H9 (cell line): ENCODE measurements at regions not wholly inside any gene's neighbourhood (a gene's known extent, or its start where the extent isn't known, plus 50 kb on each side); places are given as distances from the start of the nearest gene placed in this dataset.

Source experiments
- DNase-seq: peaks from one replicate; pipeline ENCODE4 v3.0.0-alpha.2; 2017
- H2AFZ ChIP-seq: one replicate; pipeline ENCODE4 v1.6.1; 2013; ENCODE audit warnings: mild to moderate bottlenecking, low read length, control low read depth, moderate library complexity
- H2AK5ac ChIP-seq: 2 replicates; pipeline ENCODE4 v1.6.1; 2013; ENCODE audit warnings: low read length, control low read depth, mixed read lengths; ENCODE audit not compliant: insufficient read length
- H2BK120ac ChIP-seq: one replicate; pipeline ENCODE4 v1.6.1; 2013; ENCODE audit warnings: low read depth, mild to moderate bottlenecking, low read length, control low read depth, inconsistent platforms; ENCODE audit not compliant: poor library complexity, severe bottlenecking
- H2BK12ac ChIP-seq: 2 replicates; pipeline ENCODE4 v1.6.1; 2013; ENCODE audit warnings: low read length, control low read depth, mixed read lengths, low read depth; ENCODE audit not compliant: insufficient read length
- H2BK15ac ChIP-seq: 2 replicates; pipeline ENCODE4 v1.6.1; 2013; ENCODE audit warnings: low read depth, low read length, control low read depth
- H2BK20ac ChIP-seq: one replicate; pipeline ENCODE4 v1.6.1; 2013; ENCODE audit warnings: low read depth, mild to moderate bottlenecking, low read length, control low read depth, inconsistent platforms; ENCODE audit not compliant: poor library complexity, severe bottlenecking
- H2BK5ac ChIP-seq: 2 replicates; pipeline ENCODE4 v1.6.1; 2013; ENCODE audit warnings: low read length, control low read depth, mixed read lengths; ENCODE audit not compliant: insufficient read length
- H3K14ac ChIP-seq: 2 replicates; pipeline ENCODE4 v1.6.1; 2013; ENCODE audit warnings: low read length, control low read depth; ENCODE audit not compliant: insufficient read depth
- H3K18ac ChIP-seq: 2 replicates; pipeline ENCODE4 v1.6.1; 2013; ENCODE audit warnings: low read depth, mild to moderate bottlenecking, mixed read lengths, low read length, control low read depth; ENCODE audit not compliant: insufficient read length
- H3K23ac ChIP-seq: 2 replicates; pipeline ENCODE4 v1.6.1; 2013; ENCODE audit warnings: low read length, control low read depth, mixed read lengths, low read depth; ENCODE audit not compliant: insufficient read length
- H3K23me2 ChIP-seq: 2 replicates; pipeline ENCODE4 v1.6.1; 2013; ENCODE audit warnings: low read depth, mild to moderate bottlenecking, mixed read lengths, low read length, control low read depth; ENCODE audit not compliant: insufficient read length, poor library complexity, severe bottlenecking
- H3K27ac ChIP-seq: 2 replicates; pipeline ENCODE4 v1.5.1; 2013; ENCODE audit warnings: low read length, control low read depth, mixed read lengths, low read depth; ENCODE audit not compliant: insufficient read length
- H3K27me3 ChIP-seq: 2 replicates; pipeline ENCODE4 v1.6.1; 2013; ENCODE audit warnings: low read length, control low read depth, inconsistent platforms; ENCODE audit not compliant: insufficient read depth
- H3K4ac ChIP-seq: 2 replicates; pipeline ENCODE4 v1.6.1; 2013; ENCODE audit warnings: low read depth, mild to moderate bottlenecking, control low read depth, inconsistent platforms, low read length, moderate library complexity
- H3K4me1 ChIP-seq: 2 replicates; pipeline ENCODE4 v1.6.1; 2013; ENCODE audit warnings: low read length, control low read depth, inconsistent platforms; ENCODE audit not compliant: insufficient read depth
- H3K4me2 ChIP-seq: 2 replicates; pipeline ENCODE4 v1.6.1; 2013; ENCODE audit warnings: low read length, control low read depth, mixed read lengths; ENCODE audit not compliant: insufficient read length, insufficient read depth
- H3K56ac ChIP-seq: 2 replicates; pipeline ENCODE4 v1.6.1; 2013; ENCODE audit warnings: low read depth, mild to moderate bottlenecking, mixed read lengths, low read length, control low read depth; ENCODE audit not compliant: insufficient read length
- H3K79me1 ChIP-seq: 2 replicates; pipeline ENCODE4 v1.6.1; 2013; ENCODE audit warnings: low read depth, mild to moderate bottlenecking, moderate library complexity, low read length, control low read depth, inconsistent platforms; ENCODE audit not compliant: insufficient read depth, poor library complexity, severe bottlenecking
- H3K79me2 ChIP-seq: 2 replicates; pipeline ENCODE4 v1.6.1; 2013; ENCODE audit warnings: low read length, control low read depth, inconsistent platforms; ENCODE audit not compliant: insufficient read depth
- H3K9ac ChIP-seq: 2 replicates; pipeline ENCODE4 v1.6.1; 2013; ENCODE audit warnings: low read length, control low read depth, mixed read lengths; ENCODE audit not compliant: insufficient read length; ENCODE audit errors: extremely low read depth
- H3K9me3 ChIP-seq: one replicate; pipeline ENCODE4 v1.6.1; 2013; ENCODE audit warnings: low read depth, low read length, inconsistent platforms; ENCODE audit not compliant: control insufficient read depth
- H3T11ph ChIP-seq: one replicate; pipeline ENCODE4 v1.6.1; 2013; ENCODE audit warnings: mild to moderate bottlenecking, low read length, control low read depth, inconsistent platforms
- H4K20me1 ChIP-seq: one replicate; pipeline ENCODE4 v1.6.1; 2013; ENCODE audit not compliant: control insufficient read depth, insufficient read length, insufficient read depth
- H4K5ac ChIP-seq: 2 replicates; pipeline ENCODE4 v1.6.1; 2013; ENCODE audit warnings: low read depth, mild to moderate bottlenecking, mixed read lengths, low read length, control low read depth; ENCODE audit not compliant: insufficient read length
- H4K8ac ChIP-seq: replicated peaks from 2 replicates; pipeline ENCODE4 v1.6.1; 2013; ENCODE audit warnings: low read length, control low read depth, mixed read lengths, low read depth; ENCODE audit not compliant: insufficient read length
- H4K91ac ChIP-seq: 2 replicates; pipeline ENCODE4 v1.6.1; 2013; ENCODE audit warnings: low read depth, mild to moderate bottlenecking, moderate library complexity, mixed read lengths, low read length, control low read depth; ENCODE audit not compliant: insufficient read length
- H3K27ac Mint-ChIP-seq, 3 experiments: 2 replicates in 2 of 3; 3 replicates in 1 of 3; pipeline ENCODE4 v1.8.0; 2020 to 2021; ENCODE audit warnings: mixed read lengths in 3 of 3, mild to moderate bottlenecking in 1 of 3, moderate library complexity in 1 of 3
- H3K27me3 Mint-ChIP-seq: 2 replicates; pipeline ENCODE4 v1.8.0; 2021; ENCODE audit warnings: low read depth, mild to moderate bottlenecking, moderate library complexity, mixed read lengths
- H3K36me3 Mint-ChIP-seq, 3 experiments: 2 replicates in 2 of 3; 3 replicates in 1 of 3; pipeline ENCODE4 v1.8.0; 2020 to 2021; ENCODE audit warnings: low read depth in 3 of 3, mixed read lengths in 3 of 3; ENCODE audit not compliant: insufficient read depth in 1 of 3
- H3K4me1 Mint-ChIP-seq, 2 experiments: 2 replicates each; pipeline ENCODE4 v1.8.0; 2020; ENCODE audit warnings: mixed read lengths in 2 of 2
- H3K4me3 Mint-ChIP-seq, 2 experiments: 2 replicates in 1 of 2; 3 replicates in 1 of 2; pipeline ENCODE4 v1.8.0; 2020 to 2021; ENCODE audit warnings: mild to moderate bottlenecking in 2 of 2, mixed read lengths in 2 of 2, moderate library complexity in 1 of 2
- H3K9me3 Mint-ChIP-seq, 2 experiments: 2 replicates in 1 of 2; 3 replicates in 1 of 2; pipeline ENCODE4 v1.8.0; 2020; ENCODE audit warnings: mild to moderate bottlenecking in 2 of 2, mixed read lengths in 2 of 2, moderate library complexity in 1 of 2
- CTCF ChIP-seq: fragments of 200-600 bp; sonication (generic); conservative IDR thresholded peaks from 3 replicates; pipeline ENCODE4 v1.8.0; 2021; ENCODE audit warnings: antibody characterized with exemption, mild to moderate bottlenecking
- WGBS: extraction: QIAGEN DNeasy Blood & Tissue Kit; methylation state at CpG from one replicate; pipeline ENCODE4 v1.1.7; 2013; ENCODE audit warnings: missing lambda C conversion rate, low lambda C conversion rate, mixed read lengths; ENCODE audit not compliant: insufficient read length; ENCODE audit errors: extremely low coverage; 5-methylcytosine and 5-hydroxymethylcytosine counted together

DNA sequence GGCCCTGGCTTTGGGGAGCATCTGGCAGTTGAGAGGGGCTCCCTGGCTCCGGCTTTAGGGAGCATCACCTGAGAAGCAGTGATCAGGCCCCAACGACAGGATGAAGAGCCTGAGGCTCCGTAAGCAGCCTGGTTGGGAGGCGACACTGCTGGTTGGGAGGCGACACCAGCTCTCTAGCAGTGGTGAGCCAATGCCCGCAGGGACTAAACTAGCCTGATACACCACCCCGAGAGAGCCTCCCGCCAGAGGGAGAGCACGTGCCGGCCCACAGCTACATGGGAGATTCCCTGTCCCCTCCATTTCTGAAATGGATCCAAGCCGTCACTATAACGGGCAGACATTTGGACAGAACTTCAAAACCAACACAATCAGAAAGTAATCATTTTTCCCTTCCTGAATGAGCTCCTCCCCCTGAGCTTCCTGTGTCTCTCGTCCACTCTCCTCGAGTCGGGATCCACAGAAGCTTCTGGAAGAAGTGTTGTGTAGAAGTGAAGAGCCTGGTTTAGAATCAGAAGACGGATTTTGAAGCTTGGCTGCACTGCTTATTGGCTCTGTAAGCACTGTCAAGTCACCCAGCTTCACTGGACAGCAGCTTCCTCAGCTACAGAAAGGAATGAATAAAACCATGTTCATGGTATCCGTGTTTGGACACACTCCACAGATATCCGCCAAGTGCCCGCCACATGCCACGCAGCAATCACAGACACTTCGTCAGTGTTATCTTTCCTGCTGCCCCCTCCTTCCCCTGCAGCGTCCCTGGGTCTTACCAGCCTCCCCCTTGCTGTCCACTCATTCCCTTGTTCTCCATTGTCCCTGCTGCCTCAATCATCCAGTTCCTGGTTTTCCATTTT lies 199.6 kb downstream of the TTLL2 start:
- Mint-ChIP-seq H3K4me3 (no peak overlapping the region), H3K27ac (no peak overlapping the region)
- no peaks in the 10 kb centered on the region for H4K20me1 ChIP-seq

More for the DNA sequence above, 199.6 kb downstream of the TTLL2 start:
- Histone ChIP-seq H3K79me2 (no peaks in the 10 kb centered on the region), H3K79me1 (no peaks in the 10 kb centered on the region), H2AFZ (no peak overlapping the region), H3K9me3 (no peaks in the 10 kb centered on the region), H3K14ac (no peak overlapping the region), H3K4me1 (no peaks in the 10 kb centered on the region), H3K9ac (no peak overlapping the region), H2BK20ac (no peak overlapping the region), H3K4ac (no peak overlapping the region), H4K8ac (no peak overlapping the region), H3K4me2 (no peak overlapping the region), H2BK120ac (no peak overlapping the region), H3K23me2 (no peaks in the 10 kb centered on the region), H2AK5ac (no peak overlapping the region), H3K18ac (no peak overlapping the region), H3K27me3 (no peaks in the 10 kb centered on the region), H4K5ac (no peak overlapping the region), H3K27ac (no peak overlapping the region), H2BK5ac (no peak overlapping the region), H4K91ac (no peak overlapping the region), H3K23ac (no peak overlapping the region), H3T11ph (no peak overlapping the region), H2BK12ac (no peak overlapping the region), H2BK15ac (no peak overlapping the region), H3K56ac (no peak overlapping the region)
- no CpG with 5 or more reads among the region's 22 CpGs for WGBS
- H3K9me3 Mint-ChIP-seq: peaks cover 0 to 2% of the 10 kb centered on the region in 2 experiments; a peak in 1 of 5 replicates
- peaks cover 64% of the 10 kb centered on the region for H3K27me3 Mint-ChIP-seq
- TF ChIP-seq CTCF: no peak
- peaks cover 15 to 17% of the 10 kb centered on the region in 2 experiments for H3K4me1 Mint-ChIP-seq
- peaks cover 0 to 5% (median 0%) of the 10 kb centered on the region in 3 experiments; a peak in 2 of 7 replicates for H3K36me3 Mint-ChIP-seq
- no peak for DNase-seq
